ENCODE measurements at regions not wholly inside any gene's neighbourhood (a gene's known extent, or its start where the extent isn't known, plus 50 kb on each side); places are given as distances from the start of the nearest gene placed in this dataset.

- H3K27ac Mint-ChIP-seq, result no peak overlapping the region
- H3K27me3 Mint-ChIP-seq, result no peaks in the 10 kb centered on the region
- H3K4me1 Mint-ChIP-seq (ENCODE audit: low read depth), result no peaks in the 10 kb centered on the region
- no peak for DNase-seq (ENCODE audit: low spot score, unreplicated experiment)
- H3K4me3 Mint-ChIP-seq (ENCODE audit: low read depth), result no peak overlapping the region
- TF ChIP-seq, protein P1, sequence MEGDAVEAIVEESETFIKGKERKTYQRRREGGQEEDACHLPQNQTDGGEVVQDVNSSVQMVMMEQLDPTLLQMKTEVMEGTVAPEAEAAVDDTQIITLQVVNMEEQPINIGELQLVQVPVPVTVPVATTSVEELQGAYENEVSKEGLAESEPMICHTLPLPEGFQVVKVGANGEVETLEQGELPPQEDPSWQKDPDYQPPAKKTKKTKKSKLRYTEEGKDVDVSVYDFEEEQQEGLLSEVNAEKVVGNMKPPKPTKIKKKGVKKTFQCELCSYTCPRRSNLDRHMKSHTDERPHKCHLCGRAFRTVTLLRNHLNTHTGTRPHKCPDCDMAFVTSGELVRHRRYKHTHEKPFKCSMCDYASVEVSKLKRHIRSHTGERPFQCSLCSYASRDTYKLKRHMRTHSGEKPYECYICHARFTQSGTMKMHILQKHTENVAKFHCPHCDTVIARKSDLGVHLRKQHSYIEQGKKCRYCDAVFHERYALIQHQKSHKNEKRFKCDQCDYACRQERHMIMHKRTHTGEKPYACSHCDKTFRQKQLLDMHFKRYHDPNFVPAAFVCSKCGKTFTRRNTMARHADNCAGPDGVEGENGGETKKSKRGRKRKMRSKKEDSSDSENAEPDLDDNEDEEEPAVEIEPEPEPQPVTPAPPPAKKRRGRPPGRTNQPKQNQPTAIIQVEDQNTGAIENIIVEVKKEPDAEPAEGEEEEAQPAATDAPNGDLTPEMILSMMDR (IDR thresholded peaks at IDR 0.05; ENCODE audit: unreplicated experiment), result no peak
- H3K9me3 Mint-ChIP-seq (ENCODE audit: low read depth), result no peaks in the 10 kb centered on the region
- H3K36me3 Mint-ChIP-seq (ENCODE audit: insufficient read depth), result no peaks in the 10 kb centered on the region
Observed at GRCh38 chr2:183359867-183360266, 235.6 kb downstream of the NUP35 start.

DNA sequence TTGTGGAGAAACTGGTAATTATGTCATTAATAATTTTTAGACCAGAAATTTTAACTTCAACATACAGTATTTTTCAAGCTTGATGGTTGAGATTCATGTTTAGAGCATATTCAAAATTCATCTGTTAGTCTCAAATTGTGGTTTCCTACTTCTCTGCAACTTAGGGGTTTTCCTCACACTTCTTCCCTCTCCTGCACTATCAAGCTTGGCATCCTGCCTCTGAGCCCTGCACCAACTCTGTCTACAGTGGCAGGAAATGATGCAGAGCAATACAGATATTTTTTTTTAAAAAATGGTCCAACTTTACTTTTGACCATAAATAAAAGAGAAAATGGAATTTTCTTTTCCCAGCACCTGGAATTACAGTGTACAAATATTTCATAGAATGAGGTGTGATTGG is 247.3 kb downstream of the NUP35 start:
- TF ChIP-seq, protein P1 (IDR thresholded peaks at IDR 0.05; ENCODE audit: unreplicated experiment), result no peak
- H3K4me3 Mint-ChIP-seq (ENCODE audit: low read depth), result no peak overlapping the region
- DNase-seq (ENCODE audit: low spot score, unreplicated experiment), result no peak

DNA sequence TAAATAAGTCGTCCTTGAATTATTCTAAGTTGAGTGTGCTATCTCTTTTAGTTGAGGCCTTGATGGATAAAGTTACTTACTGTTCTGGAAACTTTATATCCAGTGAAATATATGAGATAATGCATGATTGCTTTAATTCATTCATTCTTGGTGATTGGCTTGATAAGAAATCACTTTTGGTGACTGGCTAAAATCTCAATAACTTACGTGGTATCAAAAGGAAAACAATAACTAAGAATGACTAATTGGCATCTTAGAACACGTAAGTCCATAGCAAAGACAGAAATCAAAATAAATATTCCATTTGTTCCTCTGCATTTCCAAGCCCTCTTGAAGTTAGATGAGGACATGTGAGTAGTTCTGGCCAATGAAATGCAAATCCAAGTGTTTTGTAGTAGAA is 251.6 kb downstream of the NUP35 start:
- Mint-ChIP-seq H3K27ac (no peak overlapping the region), H3K4me3 (ENCODE audit: low read depth) (no peak overlapping the region), H3K36me3 (ENCODE audit: insufficient read depth) (no peaks in the 10 kb centered on the region), H3K9me3 (ENCODE audit: low read depth) (no peaks in the 10 kb centered on the region), H3K4me1 (ENCODE audit: low read depth) (no peaks in the 10 kb centered on the region), H3K27me3 (no peaks in the 10 kb centered on the region)
- TF ChIP-seq, protein P1 (IDR thresholded peaks at IDR 0.05; ENCODE audit: unreplicated experiment), result no peak
- no peak for DNase-seq (ENCODE audit: low spot score, unreplicated experiment)

More for the DNA sequence above, 247.3 kb downstream of the NUP35 start:
- no peaks in the 10 kb centered on the region for H3K36me3 Mint-ChIP-seq (ENCODE audit: insufficient read depth)
- peaks cover 4% of the 10 kb centered on the region for H3K4me1 Mint-ChIP-seq (ENCODE audit: low read depth)
- H3K27ac Mint-ChIP-seq, result no peak overlapping the region
- peaks cover 4% of the 10 kb centered on the region for H3K9me3 Mint-ChIP-seq (ENCODE audit: low read depth)
- H3K27me3 Mint-ChIP-seq, result no peaks in the 10 kb centered on the region

DNA sequence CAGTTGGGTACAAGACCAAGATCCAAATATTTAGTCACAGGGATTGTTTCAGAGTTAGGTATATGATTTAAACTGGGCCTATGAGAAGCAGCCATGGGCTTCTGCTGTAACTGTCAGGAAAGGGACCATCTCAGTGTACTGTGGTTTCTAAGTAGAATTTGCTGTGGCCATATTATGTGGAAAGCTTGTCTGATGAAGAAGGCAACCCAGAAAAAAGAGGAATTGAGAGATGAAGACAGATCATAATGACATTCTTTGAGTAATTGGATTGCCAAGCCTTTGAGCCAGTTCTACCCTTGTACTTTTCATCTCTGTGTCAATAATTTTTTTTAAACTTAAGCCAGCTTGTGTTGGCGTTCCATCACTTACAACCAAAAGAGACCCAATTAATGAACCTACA is 259.6 kb downstream of the NUP35 start:
- Mint-ChIP-seq H3K27me3 (no peaks in the 10 kb centered on the region), H3K36me3 (ENCODE audit: insufficient read depth) (no peaks in the 10 kb centered on the region), H3K4me1 (ENCODE audit: low read depth) (no peaks in the 10 kb centered on the region), H3K9me3 (ENCODE audit: low read depth) (peaks cover 18% of the 10 kb centered on the region), H3K27ac (no peak overlapping the region), H3K4me3 (ENCODE audit: low read depth) (no peak overlapping the region)
- DNase-seq (ENCODE audit: low spot score, unreplicated experiment), result no peak
- TF ChIP-seq, protein P1 (IDR thresholded peaks at IDR 0.05; ENCODE audit: unreplicated experiment), result no peak

DNA sequence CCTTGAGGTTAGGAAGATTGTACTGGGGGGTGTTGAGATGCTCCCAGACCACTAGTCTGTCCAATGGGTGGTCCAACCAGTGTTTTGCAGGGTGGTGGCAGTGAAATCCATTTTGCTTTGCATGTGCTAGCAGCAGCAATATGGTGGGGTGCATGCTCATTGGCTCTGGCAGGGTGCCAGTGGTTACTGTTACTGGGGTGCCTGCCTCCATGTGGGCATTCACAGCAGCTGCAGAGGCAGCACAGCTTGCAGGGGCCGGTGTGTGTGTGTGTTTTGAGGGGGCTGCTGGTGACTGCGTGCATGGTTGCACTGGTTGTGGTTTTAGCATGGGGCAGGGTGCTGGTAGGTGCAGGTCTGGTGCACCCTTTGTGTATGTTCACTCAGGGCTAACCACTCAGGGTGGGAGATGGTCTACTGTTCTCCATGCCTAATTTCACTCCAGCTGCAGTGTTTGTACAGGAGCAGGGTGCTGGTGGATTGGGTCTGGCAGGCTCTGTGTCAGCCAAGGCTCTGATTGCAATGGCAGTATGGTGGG is 265.4 kb downstream of the NUP35 start:
- Mint-ChIP-seq H3K9me3 (ENCODE audit: low read depth) (peaks cover 24% of the 10 kb centered on the region), H3K27me3 (no peaks in the 10 kb centered on the region), H3K4me1 (ENCODE audit: low read depth) (no peaks in the 10 kb centered on the region), H3K27ac (no peak overlapping the region), H3K4me3 (ENCODE audit: low read depth) (no peak overlapping the region), H3K36me3 (ENCODE audit: insufficient read depth) (no peaks in the 10 kb centered on the region)
- no peak for DNase-seq (ENCODE audit: low spot score, unreplicated experiment)
- TF ChIP-seq, protein P1 (IDR thresholded peaks at IDR 0.05; ENCODE audit: unreplicated experiment), result no peak

Data from progenitor cell of endocrine pancreas (in vitro differentiated cells).